Hepatic stellate cell (primary cell): ENCODE measurements at regions not wholly inside any gene's neighbourhood (a gene's known extent, or its start where the extent isn't known, plus 50 kb on each side); places are given as distances from the start of the nearest gene placed in this dataset.
A peak's percentile ranks its signal among the peaks of the same experiment; 100 is the strongest.
"Not testable (repeated sequence)": the region's sequence is repeated elsewhere in the genome, so short reads cannot be mapped to it uniquely, and the experiment has no call there.

ENCODE experiments used
- DNase-seq: peaks from one replicate; pipeline ENCODE4 v3.0.0; 2011; ENCODE audit warnings: low spot score

DNA sequence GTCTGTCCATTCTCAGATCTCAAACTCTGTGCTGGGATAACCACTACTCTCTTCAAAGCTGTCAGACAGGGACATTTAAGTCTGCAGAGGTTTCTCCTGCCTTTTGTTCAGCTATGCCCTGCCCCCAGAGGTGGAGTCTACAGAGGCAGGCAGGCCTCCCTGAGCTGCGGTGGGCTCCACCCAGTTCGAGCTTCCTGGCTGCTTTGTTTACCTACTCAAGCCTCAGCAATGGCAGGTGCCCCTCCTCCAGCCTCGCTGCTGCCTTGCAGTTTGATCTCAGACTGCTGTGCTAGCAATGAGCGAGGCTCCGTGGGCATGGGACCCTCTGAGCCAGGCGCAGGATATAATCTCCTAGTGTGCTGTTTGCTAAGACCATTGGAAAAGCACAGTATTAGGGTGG lies 53.1 kb upstream of the HUNK start:
- DNase-seq, result not testable (repeated sequence)

GRCh38 chr21:31814356-31814755 lies 58.5 kb upstream of the HUNK start:
- DNase-seq, result not testable (repeated sequence)

DNA sequence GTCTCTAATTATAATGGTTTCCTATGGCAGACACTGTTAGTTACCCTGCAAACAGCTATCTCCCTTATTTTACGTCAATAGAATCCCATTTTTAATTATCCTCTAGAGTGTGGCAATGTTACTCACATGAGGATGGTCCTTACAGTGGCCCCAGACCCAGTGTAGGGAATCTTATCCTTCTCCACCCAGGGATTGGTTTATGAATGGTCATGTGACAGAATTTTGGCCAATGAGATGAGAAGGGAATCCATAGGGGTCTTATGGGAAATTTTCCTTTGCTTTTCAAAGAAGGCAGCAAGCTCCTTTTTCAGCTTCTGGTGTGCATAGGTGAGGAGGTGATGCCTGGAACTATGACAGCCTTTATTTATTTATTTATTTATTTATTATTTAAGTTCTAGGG lies 59.0 kb upstream of the HUNK start:
- DNase-seq, result no peak

DNA sequence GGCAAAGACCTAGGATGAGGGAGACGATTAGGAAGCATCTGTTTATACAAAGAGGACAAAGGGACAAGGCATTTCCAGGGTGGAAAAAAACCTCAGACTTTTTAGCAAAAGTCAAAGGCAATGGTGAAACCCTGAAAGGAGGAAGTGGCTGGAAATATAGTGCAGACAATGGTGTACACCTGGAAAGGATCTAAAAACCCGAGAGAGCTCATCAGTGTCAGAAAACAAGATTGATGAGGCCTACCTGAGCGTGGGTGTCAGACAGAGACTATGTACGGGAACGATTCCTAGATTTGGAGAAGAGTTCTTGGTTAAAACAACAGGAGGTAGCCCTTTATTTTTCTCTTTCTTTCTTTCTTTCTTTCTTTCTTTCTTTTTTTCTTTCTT lies 68.8 kb upstream of the HUNK start:
- DNase-seq, result no peak

- DNase-seq, result no peak
Measured at GRCh38 chr21:31803039-31804007, 69.5 kb upstream of the HUNK start.

DNA sequence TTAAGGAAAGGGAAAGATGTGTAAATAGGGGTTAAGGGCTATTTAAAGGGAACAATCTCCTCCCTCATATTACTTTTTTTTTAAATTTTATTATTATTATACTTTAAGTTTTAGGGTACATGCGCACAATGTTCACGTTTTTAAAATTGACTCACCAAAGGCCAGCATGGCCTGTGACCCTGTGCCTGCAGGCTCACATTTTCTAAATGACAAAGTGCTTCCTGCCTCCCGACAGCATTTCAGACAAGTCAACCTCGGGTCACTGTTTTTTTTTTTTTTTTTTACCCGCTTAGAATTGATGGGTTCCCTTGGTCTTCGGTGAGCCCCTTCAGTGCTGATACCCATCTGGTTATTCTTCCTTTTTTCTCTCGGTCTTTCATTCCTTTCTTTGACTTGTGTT lies 70.4 kb upstream of the SCAF4 start:
- DNase-seq, result no peak

GRCh38 chr21:31801551-31802219 lies 69.8 kb upstream of the SCAF4 start:
- DNase-seq, result no peak

- no peak for DNase-seq
Measured at GRCh38 chr21:31798842-31799704, 67.2 kb upstream of the SCAF4 start.

DNA sequence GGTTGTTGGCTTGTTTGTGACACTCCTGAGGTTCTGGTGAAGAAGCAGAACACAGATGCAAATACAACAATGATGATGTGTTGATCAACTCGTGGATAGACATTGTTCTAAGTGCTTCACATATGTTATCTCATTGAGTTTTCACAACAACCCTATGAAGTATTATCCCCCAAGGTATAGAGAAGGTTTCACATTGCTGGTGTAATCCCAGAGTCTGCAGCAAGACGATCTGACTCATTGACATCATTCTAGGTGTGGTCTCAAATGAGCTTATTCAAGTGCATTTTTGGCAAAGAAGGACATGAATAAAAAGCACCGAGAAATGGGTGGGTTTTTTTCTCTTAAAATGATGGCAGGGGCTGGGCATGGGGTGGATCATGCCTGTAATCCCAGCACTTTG lies 64.1 kb upstream of the SCAF4 start:
- DNase-seq, result no peak

DNA sequence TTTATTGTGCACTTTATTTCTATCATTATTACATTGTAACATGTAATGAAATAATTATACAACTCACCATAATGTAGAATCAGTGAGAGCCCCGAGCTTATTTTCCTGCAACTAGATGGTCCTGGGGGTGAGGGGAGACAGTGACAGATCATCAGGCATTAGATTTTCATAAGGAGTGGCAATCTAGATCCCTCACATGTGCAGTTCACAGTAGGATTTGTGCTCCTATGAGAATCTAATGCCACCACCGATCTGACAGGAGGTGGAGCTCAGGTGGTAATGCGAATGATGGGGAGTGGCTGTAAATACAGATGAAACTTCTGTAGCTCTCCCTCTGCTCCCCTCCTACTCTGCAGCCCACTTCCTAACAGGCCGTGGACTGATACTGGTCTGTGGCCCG lies 58.5 kb upstream of the SCAF4 start:
- DNase-seq, result not testable (repeated sequence)

DNA sequence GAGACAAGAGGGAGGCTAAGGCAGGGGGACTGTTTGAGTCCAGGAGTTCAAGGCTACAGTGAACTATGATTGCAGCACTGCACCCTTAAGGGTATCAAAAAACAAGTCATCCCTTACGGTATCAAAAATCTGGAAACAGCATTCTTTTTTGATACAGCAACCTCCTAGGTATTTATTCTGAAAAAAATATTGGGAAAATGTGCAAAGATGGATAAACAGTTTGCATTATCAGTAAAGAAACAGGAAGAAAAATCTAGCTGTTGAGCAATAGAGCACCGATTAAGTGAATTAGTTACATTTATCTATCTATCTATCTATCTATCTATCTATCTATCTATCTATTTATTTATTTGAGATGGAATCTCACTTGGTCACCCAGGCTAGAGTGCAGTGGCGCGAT lies 56.7 kb upstream of the SCAF4 start:
- no peak for DNase-seq

DNA sequence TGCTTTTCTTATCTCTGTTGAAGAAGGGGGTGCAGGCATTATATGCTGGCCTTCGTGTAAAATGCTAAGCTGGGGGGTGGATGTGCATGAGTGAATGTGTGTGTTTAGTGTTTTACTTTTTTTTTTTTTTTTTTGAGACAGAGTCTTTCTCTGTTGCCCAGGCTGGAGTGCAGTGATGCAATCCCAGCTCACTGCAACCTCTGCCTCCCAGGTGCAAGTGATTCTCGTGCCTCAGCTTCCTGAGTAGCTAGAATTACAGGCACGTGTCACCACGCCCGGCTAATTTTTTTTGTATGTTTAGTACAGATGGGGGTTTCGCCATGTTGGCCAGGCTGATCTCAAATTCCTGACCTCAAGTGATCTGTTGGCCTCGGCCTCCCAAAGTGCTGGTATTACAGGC lies 55.8 kb upstream of the SCAF4 start:
- not testable (repeated sequence) for DNase-seq

- no peak for DNase-seq
Measured at GRCh38 chr21:31786164-31786920, 54.4 kb upstream of the SCAF4 start.

DNA sequence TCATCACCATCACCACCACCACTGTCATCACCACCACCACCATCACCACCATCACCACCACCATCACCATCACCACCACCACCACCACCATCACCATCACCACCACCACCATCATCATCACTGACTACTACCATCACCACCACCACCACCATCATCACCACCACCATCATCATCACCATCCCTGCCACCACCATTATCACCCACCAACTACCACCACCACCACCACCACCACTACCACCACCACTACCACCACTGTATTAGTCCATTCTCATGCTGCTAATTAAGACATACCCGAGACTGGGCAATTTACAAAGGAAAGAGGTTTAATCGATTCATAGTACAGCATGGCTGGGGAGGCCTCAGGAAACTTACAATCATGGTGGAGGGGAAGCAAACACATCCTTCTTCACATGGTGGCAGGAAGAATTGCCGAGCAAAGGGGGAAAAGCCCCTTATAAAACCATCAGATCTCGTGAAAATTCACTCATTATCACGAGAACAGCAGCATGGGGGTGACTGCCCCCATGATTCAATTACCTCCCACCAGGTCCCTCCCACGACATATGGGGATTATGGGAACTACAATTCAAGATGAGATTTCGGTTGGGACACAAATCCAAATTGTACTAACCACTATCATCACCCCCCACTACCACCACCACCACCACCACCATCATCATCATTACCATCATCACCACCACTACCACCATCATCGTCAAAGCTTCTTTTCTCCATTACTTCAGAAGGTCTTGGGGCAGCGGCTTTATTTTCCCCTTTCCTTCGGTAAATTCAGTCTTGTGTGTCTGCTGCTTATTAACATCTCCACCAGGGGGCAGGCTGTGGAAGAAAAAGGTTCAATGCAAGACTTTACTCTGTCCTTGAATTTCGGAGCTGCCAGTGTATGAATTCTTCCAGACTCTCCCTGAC lies 53.6 kb upstream of the SCAF4 start:
- peak; percentile 21 for DNase-seq

GRCh38 chr21:31781737-31782136 lies 49.8 kb upstream of the SCAF4 start:
- DNase-seq, result no peak
